WERI-Rb-1 (cell line): ENCODE measurements at regions not wholly inside any gene's neighbourhood (a gene's known extent, or its start where the extent isn't known, plus 50 kb on each side); places are given as distances from the start of the nearest gene placed in this dataset.
A peak's percentile ranks its signal among the peaks of the same experiment; 100 is the strongest.

Source experiments
- DNase-seq: peaks from one replicate; pipeline ENCODE4 v3.0.0-alpha.2; 2020
- H3K27ac ChIP-seq: fragments of 250-450 bp; sonication (Bioruptor Pico); 2 replicates; pipeline ENCODE4 v1.5.1; 2020; ENCODE audit warnings: mild to moderate bottlenecking, moderate library complexity
- H3K27me3 ChIP-seq: fragments of 250-450 bp; sonication (Bioruptor Pico); 2 replicates; pipeline ENCODE4 v1.5.1; 2021; ENCODE audit warnings: mild to moderate bottlenecking, low read depth, moderate library complexity; ENCODE audit not compliant: insufficient read depth, severe bottlenecking
- H3K36me3 ChIP-seq: fragments of 250-450 bp; sonication (Bioruptor Pico); 2 replicates; pipeline ENCODE4 v1.5.1; 2020; ENCODE audit warnings: mild to moderate bottlenecking, moderate library complexity
- H3K4me3 ChIP-seq: 2 replicates; pipeline ENCODE4 v1.5.1; 2011; ENCODE audit warnings: low read depth, mild to moderate bottlenecking, control low read depth, low read length
- H3K9me3 ChIP-seq: fragments of 250-450 bp; sonication (Bioruptor Pico); 2 replicates; pipeline ENCODE4 v1.5.1; 2021; ENCODE audit warnings: mild to moderate bottlenecking, moderate library complexity; ENCODE audit not compliant: severe bottlenecking
- TF ChIP-seq, protein P1 (sequence below): IDR thresholded peaks from 2 replicates; pipeline ENCODE4 v1.5.1; 2011; ENCODE audit warnings: low read depth, mild to moderate bottlenecking, control low read depth, inconsistent platforms, low read length

DNA sequence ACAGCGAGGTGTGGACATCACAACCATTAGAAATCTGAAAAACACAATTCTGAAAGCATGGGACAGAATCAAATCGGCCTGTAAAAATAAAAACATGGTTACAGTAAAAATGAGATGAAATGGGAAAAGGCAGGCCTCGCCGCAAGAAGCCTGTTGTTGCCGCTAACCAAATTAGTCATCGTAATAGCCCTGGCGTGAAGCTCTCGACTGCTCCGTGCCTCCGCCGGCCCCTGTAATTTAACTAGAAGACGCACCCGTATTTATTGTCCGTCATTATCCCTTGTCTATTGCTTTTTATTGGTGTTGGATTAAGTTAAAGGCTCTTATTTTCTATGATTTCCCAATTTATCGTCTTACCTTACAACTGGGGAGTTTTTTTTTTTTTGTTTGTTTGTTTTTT, 334.6 kb upstream of the EEF2KMT start:
- TF ChIP-seq, protein P1, sequence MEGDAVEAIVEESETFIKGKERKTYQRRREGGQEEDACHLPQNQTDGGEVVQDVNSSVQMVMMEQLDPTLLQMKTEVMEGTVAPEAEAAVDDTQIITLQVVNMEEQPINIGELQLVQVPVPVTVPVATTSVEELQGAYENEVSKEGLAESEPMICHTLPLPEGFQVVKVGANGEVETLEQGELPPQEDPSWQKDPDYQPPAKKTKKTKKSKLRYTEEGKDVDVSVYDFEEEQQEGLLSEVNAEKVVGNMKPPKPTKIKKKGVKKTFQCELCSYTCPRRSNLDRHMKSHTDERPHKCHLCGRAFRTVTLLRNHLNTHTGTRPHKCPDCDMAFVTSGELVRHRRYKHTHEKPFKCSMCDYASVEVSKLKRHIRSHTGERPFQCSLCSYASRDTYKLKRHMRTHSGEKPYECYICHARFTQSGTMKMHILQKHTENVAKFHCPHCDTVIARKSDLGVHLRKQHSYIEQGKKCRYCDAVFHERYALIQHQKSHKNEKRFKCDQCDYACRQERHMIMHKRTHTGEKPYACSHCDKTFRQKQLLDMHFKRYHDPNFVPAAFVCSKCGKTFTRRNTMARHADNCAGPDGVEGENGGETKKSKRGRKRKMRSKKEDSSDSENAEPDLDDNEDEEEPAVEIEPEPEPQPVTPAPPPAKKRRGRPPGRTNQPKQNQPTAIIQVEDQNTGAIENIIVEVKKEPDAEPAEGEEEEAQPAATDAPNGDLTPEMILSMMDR, result no peak
- Histone ChIP-seq H3K36me3 (no peaks in the 10 kb centered on the region), H3K4me3 (no peak overlapping the region), H3K27me3 (no peaks in the 10 kb centered on the region), H3K27ac (no peak overlapping the region), H3K9me3 (no peaks in the 10 kb centered on the region)
- DNase-seq, result no peak

GRCh38 chr16:5430598-5430997, 333.0 kb upstream of the EEF2KMT start:
- Histone ChIP-seq H3K9me3 (no peaks in the 10 kb centered on the region), H3K27me3 (no peaks in the 10 kb centered on the region), H3K27ac (no peak overlapping the region), H3K36me3 (no peaks in the 10 kb centered on the region), H3K4me3 (no peak overlapping the region)
- TF ChIP-seq, protein P1, result no peak
- no peak for DNase-seq

GRCh38 chr16:5428932-5429331, 331.3 kb upstream of the EEF2KMT start:
- peak overlapping the region; percentile 28 for H3K27ac ChIP-seq
- no peak overlapping the region for H3K4me3 ChIP-seq
- TF ChIP-seq, protein P1, result peak; percentile 59
- no peaks in the 10 kb centered on the region for H3K27me3 ChIP-seq
- peak; percentile 74 for DNase-seq
- no peaks in the 10 kb centered on the region for H3K36me3 ChIP-seq
- H3K9me3 ChIP-seq, result no peaks in the 10 kb centered on the region

DNA sequence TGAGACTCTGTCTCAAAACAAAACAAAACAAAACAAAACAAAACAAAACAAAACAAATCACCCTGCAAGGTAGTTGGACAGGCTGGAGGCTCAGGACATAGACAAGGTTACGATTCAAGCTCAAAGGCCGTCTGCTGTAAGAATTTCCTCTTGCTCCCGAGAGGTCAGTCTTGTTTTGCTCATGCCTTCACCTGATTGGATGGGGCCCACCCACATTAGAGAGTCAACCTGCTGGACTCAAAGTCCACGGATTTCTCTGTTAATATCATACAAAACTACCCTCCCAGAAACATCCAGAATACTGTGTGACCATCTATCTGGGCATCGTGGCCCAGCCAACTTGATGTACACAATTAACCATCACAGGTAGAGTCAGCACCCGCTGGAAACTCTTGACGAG, 330.0 kb upstream of the EEF2KMT start:
- DNase-seq, result no peak
- no peak overlapping the region for H3K4me3 ChIP-seq
- H3K27me3 ChIP-seq, result no peaks in the 10 kb centered on the region
- TF ChIP-seq, protein P1, result no peak
- H3K36me3 ChIP-seq, result no peaks in the 10 kb centered on the region
- no peak overlapping the region for H3K27ac ChIP-seq
- H3K9me3 ChIP-seq, result no peaks in the 10 kb centered on the region

DNA sequence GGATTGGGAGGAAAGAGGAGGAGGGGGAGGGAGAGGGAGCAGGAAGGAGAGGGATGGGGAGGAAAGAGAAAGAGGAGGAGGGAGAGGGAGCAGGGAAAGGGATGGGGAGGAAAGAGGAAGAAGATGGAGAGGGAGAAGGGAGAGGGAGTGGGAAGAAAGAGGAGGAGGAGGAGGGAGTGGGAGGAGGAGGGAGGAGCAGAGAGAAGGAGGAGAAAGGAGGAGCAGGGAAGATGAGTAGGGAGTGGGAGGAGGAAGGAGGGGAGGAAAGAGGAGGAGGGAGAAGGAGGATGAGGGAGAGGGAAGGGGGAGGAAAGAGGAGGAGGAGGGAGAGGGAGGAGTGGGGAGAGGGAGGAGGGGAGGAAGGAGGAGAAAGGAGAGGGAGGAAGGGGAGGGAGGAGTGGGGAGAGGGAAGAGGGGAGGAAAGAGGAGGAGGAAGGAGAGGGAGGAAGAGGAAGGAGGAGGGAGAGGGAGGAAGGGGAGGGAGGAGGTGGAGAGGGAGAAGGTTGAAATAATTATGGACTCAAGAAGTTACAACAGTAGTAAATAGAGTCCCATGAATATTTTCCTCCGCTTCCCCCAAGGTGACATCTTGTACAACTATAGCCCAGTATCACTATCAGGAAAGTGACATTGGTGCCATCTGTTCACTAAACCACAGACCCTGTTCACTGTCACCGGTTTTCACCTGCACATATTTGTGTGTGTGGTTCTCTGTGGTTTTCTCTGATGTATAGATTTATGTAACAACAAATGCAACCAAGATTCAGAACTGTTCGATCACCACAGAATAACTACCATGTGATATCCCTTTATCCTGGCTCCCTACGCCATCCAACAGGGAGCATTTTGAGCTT, 325.3 kb upstream of the EEF2KMT start:
- Histone ChIP-seq H3K27me3 (no peaks in the 10 kb centered on the region), H3K9me3 (no peaks in the 10 kb centered on the region), H3K27ac (no peak overlapping the region), H3K4me3 (no peak overlapping the region), H3K36me3 (no peaks in the 10 kb centered on the region)
- no peak for DNase-seq
- TF ChIP-seq, protein P1, result no peak

DNA sequence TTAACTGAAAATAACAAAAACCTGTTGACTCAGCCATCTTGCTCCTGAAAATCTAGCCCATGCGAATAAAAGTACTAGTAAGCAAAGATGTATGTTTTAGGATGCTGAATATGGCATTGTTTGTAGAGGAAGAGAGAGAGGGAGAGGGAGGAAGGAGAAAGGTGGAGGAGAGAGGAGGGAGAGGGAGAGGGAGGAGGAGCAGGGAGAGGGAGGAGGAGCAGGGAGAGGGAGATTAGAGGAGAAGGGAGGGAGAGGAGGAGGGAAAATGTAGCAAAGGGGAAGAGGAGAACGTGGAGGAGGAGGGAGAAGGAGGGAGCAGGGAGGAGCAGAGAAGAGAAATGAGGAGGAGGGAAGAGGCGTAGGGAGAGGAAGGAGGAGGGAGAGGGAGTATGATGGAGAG, 324.5 kb upstream of the EEF2KMT start:
- DNase-seq, result no peak
- TF ChIP-seq, protein P1, result no peak
- Histone ChIP-seq H3K27me3 (no peaks in the 10 kb centered on the region), H3K36me3 (no peaks in the 10 kb centered on the region), H3K9me3 (no peaks in the 10 kb centered on the region), H3K27ac (no peak overlapping the region), H3K4me3 (no peak overlapping the region)
